Right kidney (tissue), 1 donor: ENCODE measurements at regions not wholly inside any gene's neighbourhood (a gene's known extent, or its start where the extent isn't known, plus 50 kb on each side); places are given as distances from the start of the nearest gene placed in this dataset.
A peak's percentile ranks its signal among the peaks of the same experiment; 100 is the strongest.

Experiments used
- DNase-seq: peaks from one replicate; pipeline ENCODE4 v3.0.0-alpha.2; 2016

GRCh38 chr15:73001840-73002239, 50.4 kb upstream of the NEO1 start:
- no peak for DNase-seq

DNA sequence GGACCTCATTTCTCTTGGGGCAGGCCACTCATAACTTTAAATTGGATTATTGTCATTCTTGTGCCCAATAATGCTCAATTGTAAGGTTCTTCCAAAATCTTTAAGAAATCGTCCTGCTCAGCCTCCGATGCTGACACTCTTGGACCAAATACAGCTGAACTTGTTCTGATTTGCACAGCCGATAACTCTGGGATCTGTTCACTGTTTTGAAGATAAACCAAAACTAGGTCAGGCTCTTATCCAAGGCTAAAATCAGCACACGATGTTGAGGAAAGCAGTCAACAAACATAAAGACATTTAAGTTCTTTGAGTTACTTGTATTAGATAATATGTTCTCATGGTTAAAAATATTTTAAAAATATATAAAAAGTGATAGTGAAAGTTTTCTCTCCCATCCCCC, 52.0 kb upstream of the NEO1 start:
- no peak for DNase-seq

DNA sequence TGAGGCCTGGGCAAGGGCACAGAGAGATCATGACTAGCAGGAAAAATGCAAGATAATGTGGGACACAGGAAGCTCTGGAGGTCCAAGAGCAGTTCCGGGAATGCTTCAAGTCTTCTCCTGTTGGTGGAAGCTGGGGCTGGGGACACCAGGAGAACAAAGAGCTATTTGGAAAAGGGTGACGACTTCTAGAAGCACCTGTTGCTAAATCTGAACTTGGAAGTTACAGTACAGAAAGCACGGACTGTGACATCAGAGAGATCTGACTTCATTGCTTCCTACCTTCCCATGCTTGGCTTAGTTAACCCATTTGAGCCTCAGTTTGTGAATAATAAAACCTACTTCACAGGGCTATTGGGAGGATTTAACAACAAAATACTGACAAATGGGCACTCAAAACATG, 52.7 kb upstream of the NEO1 start:
- no peak for DNase-seq

- no peak for DNase-seq
These were observed 53.4 kb upstream of the NEO1 start for GRCh38 chr15:72998681-72999466.

DNA sequence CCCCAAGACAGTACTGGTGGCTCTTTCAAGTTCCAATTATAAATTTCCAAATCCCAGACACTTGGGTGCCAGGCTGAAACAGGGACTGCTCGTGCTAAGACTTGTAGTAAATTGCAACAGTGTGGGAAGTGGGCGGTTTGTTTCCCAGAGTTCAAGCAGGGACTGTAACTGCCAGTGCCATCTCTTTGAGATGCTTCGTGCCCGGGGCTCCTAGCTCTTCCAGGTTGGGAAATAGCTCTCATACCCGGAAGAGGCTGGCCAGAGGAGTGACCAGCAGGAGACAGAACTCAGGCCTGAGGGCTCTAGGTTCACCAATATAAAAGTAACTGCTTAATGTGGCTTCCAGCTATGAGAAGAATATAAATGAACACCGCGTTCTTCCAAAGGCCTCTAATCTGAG, 54.0 kb upstream of the NEO1 start:
- no peak for DNase-seq

- DNase-seq, result no peak
These were observed 56.4 kb upstream of the NEO1 start for GRCh38 chr15:72995849-72996248.

GRCh38 chr15:72994534-72995177, 57.6 kb upstream of the NEO1 start:
- DNase-seq, result peak; percentile 40

DNA sequence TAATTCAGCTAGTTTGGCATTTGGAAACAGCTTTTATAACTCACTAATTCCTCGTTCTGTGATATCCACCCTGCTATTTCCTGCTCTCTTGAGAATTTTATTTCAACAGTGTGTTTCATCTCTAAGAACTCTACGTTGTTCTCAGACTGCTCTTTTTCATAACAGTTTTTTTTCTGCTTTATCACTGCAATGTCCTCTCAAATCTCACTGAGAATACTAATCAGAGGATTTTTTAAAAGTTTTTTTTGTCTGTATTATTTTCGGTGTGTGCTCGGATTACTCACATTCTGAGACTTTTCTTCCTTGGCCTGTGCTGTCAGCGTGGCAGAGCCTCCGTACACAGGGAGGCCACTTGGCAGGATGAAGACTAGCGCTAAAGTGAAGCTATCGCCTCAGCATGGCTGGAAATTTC, 59.4 kb upstream of the NEO1 start:
- DNase-seq, result no peak

DNA sequence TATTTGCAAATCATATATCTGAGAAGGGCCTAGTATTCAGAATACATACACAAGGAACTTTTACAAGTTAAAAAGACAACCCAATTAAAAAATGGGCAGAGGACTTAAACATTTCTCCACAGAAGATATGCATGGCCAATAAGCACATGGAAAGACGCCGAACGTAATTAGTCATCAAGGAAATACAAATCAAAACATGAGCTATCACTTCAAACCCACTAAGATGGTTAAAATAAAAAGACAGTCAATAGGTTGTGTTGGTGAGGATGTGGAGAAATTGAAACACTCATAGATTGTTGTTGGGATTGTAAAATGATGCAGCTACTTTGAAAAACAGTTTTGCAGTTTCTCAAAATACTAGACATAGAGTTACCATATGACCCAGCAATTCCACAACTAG, 61.2 kb upstream of the NEO1 start:
- DNase-seq, result no peak

DNA sequence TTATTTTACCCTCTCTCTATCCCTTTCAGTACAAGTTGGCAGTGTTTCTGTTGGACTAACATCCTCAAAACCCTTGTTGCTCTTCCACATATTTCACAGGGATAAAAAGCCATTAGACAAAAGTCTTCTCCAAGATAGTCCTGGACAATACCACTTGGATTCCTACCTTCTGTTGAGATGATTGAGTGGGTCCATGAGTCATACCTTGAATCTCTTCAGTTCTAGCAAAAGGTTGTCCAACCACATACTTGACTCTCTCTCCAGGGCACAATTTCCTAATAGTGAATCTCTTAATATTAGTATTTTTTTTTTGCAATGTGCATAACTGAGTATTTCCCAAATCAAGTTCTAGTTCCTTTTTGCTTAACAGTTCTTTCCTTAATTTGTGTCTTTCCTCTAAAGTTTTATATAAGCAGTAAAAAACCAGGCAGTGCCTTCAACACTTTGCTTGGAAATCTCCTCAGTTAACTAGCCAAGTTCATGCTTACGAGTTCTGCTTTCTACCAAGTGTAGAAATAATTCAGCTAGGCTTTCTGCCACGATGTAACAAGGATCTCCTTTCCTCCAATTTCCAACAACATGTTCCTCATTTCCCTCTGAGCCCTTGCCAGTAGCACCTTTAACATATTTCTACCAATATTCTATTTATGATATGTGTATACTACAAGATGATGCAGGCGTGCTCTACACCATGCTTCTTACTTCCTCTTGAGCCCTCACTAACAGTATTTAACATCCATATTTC, 68.3 kb upstream of the NEO1 start:
- DNase-seq, result no peak

GRCh38 chr15:72982714-72983113, 69.5 kb upstream of the NEO1 start:
- DNase-seq, result no peak

GRCh38 chr15:72980661-72981060, 71.6 kb upstream of the NEO1 start:
- DNase-seq, result no peak

- DNase-seq, result no peak
These were observed 72.5 kb upstream of the NEO1 start for GRCh38 chr15:72979791-72980190.

DNA sequence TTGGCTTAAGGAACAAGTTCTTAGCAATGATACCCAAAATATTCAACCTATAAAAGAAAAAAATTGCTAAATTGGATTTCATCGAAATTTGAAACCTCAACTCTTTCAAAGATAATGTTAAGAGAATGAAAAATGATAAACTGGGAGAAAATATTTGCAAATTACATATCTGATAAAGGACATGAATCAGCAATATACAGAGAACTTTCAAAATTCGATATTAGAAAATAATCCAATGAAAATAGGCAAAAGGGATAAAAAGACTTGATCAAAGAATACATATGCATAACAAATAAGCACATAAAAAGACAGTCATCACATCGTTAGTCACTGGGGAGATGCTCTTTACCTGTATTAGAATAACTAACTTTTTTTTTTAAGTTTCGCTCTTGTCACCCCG, 73.0 kb upstream of the NEO1 start:
- DNase-seq, result no peak

GRCh38 chr15:72978223-72978622, 74.0 kb upstream of the NEO1 start:
- no peak for DNase-seq

GRCh38 chr15:72972362-72972761, 79.9 kb upstream of the NEO1 start:
- no peak for DNase-seq

DNA sequence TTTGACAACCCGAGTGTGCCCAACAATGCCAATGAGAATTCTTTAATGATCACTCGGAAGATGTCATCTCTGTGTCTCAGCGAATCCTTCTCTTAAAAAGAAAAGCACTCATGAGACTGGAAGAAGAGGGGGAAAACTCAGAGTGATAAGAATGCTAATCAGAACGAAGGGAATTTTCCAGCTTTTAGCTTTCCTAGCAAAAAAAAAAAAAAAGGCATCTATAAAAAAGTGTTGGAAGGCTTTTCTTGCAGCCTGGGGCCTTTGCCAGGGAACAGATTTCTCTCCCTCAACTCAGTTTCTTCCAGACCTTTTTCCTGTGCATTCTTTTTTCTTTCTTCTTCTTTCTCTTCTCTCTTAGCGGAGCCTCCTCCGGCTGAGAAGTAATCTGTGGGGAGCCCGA, 80.5 kb upstream of the NEO1 start:
- DNase-seq, result no peak

DNA sequence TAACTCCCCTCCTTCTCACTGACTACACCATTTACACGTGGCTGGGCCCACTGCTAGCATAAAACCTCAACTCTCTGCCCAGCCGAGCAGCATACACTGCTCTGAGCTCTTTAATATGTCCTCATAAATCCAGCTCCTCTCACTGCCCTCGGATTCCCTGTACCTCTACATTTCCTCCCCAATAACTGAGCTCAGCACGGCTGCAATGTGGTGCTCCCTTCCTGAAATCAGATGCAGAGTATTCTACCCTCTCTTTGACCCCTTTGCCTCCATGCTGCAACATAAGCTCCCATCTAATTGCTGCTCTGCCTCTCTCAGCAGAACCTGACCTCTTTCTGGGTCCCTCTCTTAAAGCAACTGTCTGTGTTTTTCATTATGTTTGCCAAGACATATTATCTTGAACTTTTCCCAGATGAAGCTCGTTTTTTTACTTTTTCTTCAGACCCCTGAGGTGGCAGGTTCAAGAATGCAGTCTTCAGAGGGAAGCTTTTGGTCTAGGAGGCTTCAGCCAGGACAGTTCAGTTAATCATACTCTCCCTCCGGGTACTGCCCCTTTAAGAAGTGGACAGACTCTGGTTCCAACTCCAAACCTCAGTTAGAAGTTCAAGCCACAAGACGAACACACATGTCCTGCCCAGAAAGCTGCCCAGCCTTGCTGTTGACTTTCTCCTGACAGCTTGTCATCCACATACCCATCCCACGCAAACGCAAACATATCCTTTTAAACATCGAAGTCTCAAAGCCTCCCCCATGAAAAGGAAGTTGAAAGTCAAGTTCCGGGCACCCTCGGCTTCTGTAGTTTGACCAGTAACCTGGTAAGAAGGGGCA, 81.1 kb upstream of the NEO1 start:
- DNase-seq, result peak; percentile 45

GRCh38 chr15:72968531-72968922, 83.7 kb upstream of the NEO1 start:
- DNase-seq, result peak; percentile 18

DNA sequence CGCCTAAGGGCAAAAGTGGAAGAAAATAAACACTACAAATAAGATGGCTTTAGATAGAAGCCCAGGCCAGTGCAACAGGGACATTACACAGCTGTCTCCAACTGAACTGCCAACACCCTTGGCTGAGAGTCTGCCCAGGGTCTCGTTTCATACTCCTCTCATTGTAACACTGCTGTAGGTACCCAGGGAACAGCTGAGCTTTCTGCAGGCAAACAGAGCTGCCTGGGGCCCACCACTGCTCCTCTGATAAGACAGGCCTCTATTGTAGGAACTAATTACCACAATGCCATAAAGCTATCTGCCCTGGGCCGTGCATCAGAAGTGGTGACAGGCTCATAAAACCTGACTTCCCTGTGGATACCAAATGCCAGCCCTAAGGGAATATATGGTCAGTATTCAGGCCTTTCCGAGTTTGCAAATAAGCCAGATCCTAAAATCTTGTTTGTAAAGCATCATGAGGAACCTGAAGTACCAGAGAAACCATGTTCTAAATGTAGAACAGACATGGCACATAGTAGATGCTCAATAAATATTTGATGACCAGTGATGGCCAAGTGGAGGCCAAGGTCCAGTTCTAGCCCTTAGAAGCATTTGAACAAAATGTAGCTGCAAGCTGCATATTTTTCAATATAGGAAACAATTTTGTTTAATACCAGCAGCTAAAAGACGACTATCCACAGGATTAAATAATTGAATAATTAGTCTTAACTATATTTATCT, 84.3 kb upstream of the NEO1 start:
- DNase-seq, result no peak

DNA sequence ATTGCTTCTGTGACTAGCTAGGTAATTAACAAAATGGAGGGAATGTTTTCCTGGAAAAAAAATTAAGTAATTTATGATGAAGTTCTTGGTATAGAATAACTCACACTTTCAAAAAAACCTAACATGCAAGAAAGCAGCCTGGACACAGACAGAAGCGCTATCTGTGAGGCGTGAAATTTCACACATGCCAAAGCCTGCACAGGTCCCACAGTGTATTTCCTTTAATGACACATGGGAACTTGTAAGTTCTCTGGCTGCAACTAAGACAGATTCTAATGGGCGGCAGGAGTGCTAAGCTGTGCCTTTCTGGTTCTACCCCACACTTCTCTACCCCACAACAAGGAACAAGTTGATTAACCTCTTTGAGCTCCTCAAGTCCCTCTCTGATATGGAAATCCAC, 84.9 kb upstream of the NEO1 start:
- DNase-seq, result no peak

- DNase-seq, result no peak
These were observed 85.6 kb upstream of the NEO1 start for GRCh38 chr15:72966641-72967040.
